Epithelial cell of esophagus (primary cell): ENCODE measurements at regions not wholly inside any gene's neighbourhood (a gene's known extent, or its start where the extent isn't known, plus 50 kb on each side); places are given as distances from the start of the nearest gene placed in this dataset.

Experiments
- DNase-seq: peaks from one replicate; pipeline ENCODE4 v3.0.0; 2010; ENCODE audit warnings: low read depth
- H3K4me3 ChIP-seq: 2 replicates; pipeline ENCODE4 v1.5.1; 2011; ENCODE audit warnings: mild to moderate bottlenecking, low read length, control low read depth
- TF ChIP-seq, protein P1 (sequence below): IDR thresholded peaks from 2 replicates; pipeline ENCODE4 v1.5.1; 2011; ENCODE audit warnings: low read depth, mild to moderate bottlenecking, low read length, control low read depth, inconsistent platforms; ENCODE audit not compliant: insufficient read depth; ENCODE audit errors: missing control alignments

- no peak overlapping the region for H3K4me3 ChIP-seq
- TF ChIP-seq, protein P1, sequence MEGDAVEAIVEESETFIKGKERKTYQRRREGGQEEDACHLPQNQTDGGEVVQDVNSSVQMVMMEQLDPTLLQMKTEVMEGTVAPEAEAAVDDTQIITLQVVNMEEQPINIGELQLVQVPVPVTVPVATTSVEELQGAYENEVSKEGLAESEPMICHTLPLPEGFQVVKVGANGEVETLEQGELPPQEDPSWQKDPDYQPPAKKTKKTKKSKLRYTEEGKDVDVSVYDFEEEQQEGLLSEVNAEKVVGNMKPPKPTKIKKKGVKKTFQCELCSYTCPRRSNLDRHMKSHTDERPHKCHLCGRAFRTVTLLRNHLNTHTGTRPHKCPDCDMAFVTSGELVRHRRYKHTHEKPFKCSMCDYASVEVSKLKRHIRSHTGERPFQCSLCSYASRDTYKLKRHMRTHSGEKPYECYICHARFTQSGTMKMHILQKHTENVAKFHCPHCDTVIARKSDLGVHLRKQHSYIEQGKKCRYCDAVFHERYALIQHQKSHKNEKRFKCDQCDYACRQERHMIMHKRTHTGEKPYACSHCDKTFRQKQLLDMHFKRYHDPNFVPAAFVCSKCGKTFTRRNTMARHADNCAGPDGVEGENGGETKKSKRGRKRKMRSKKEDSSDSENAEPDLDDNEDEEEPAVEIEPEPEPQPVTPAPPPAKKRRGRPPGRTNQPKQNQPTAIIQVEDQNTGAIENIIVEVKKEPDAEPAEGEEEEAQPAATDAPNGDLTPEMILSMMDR, result no peak
- DNase-seq, result no peak
Measured at GRCh38 chr7:125695626-125696025, 766.0 kb upstream of the POT1 start.

- TF ChIP-seq, protein P1, result no peak
Measured at GRCh38 chr7:125683156-125683555, 753.5 kb upstream of the POT1 start.

GRCh38 chr7:125681508-125681907 is 751.9 kb upstream of the POT1 start:
- H3K4me3 ChIP-seq, result no peak overlapping the region
- DNase-seq, result no peak
- TF ChIP-seq, protein P1, result no peak

More at GRCh38 chr7:125683156-125683555, 753.5 kb upstream of the POT1 start:
- H3K4me3 ChIP-seq, result no peak overlapping the region
- no peak for DNase-seq

GRCh38 chr7:125678771-125679170 is 749.1 kb upstream of the POT1 start:
- TF ChIP-seq, protein P1, result no peak
- H3K4me3 ChIP-seq, result no peak overlapping the region
- no peak for DNase-seq

GRCh38 chr7:125675640-125676039 is 746.0 kb upstream of the POT1 start:
- TF ChIP-seq, protein P1, result no peak
- H3K4me3 ChIP-seq, result no peak overlapping the region
- no peak for DNase-seq

- TF ChIP-seq, protein P1, result no peak
- DNase-seq, result no peak
- H3K4me3 ChIP-seq, result no peak overlapping the region
Measured at GRCh38 chr7:125675169-125675568, 745.5 kb upstream of the POT1 start.

DNA sequence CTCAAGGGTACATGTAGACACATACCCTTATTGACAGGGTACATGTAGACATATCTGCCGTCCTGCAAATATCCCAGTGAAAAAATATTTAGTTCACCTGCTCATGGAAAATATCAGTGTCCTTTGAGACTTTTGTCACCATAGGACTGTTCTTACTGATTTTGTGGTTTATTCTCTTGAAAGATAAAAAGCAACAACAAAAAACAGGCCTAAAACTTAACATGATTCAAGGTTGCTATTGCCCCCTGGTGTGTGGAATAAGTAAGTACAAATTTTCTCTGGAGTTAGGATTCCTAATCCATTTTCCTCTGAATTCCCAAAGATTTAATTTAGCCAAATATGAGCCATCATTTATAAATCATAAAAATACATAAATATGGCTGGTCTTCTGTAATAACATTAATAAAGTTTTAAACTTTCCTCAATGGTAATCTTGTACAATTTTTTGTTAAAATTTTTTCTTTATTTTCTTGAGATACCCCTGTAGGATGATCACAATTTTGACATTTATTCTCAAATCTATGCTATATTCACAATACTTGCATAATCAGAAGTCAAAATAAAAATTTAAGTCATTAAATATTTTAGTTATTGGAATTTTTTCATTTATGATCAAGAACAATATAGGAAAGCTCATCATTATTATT is 741.4 kb upstream of the POT1 start:
- no peak overlapping the region for H3K4me3 ChIP-seq
- DNase-seq, result peak; percentile 47
- TF ChIP-seq, protein P1, result peak; percentile 67
